ENCODE measurements at regions not wholly inside any gene's neighbourhood (a gene's known extent, or its start where the extent isn't known, plus 50 kb on each side); places are given as distances from the start of the nearest gene placed in this dataset.
"Not testable (repeated sequence)": the region's sequence is repeated elsewhere in the genome, so short reads cannot be mapped to it uniquely, and the experiment has no call there.

DNA sequence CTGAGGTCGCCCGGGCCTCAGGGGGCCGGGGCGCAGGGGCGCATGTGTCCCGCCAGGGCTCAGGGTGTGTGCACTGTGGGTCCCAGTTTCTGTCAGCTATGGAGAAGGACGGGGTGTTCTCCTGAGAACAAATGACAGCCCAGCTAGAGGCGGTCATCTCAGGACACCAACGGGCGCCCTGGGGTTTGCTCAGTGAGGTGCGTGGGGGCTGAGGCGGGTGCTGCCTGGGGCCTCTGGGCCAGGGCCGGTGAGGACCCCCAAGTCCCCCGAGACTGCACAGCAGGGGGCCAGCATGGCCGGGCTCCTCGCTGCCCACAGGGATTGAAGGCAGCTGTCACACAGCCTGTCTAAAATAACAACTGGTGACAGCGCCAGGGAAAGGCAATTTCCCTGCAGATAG lies 808.8 kb upstream of the SOX11 start:
- DNase-seq = no peak

DNA sequence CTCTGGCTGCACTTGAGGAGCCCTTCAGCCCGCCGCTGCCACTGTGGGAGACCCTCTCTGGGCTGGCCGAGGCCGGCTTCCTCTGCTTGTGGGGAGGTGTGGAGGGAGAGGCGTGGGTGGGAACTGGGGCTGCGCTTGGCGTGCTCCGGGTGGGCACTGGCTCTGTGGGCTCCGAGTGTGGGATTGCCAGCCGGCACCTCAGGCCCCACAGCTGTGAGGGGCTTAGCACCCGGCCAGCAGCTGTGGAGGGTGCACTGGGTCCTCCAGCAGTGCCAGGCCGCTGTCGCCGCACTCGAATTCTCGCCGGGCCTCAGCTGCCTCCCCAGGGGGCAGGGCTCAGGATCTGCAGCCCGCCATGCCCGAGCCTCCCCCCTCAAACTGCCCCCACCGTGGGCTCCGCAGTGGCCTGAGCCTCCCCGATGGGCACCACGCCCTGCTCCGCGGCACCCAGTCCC lies 808.0 kb upstream of the SOX11 start:
- no peak for DNase-seq

DNA sequence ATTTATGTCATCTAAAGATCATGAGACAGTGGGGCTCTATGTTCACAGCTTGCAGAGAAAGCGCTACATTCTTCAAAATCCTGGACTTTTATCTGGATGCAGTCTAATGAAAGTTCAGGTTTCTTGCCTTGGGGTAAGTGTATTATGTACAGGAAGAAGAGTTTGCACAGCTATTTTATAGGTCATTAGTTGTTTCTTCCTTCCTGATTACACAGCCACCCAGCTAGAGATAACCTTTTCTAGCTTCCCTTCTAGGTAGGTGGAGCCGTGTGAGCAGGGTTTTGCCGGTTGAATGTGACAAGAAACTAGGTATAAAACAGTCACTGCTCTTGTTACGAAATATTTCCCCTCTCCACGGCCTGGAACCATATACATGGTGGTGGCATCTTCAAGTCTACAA lies 800.8 kb upstream of the SOX11 start:
- DNase-seq = no peak

DNA sequence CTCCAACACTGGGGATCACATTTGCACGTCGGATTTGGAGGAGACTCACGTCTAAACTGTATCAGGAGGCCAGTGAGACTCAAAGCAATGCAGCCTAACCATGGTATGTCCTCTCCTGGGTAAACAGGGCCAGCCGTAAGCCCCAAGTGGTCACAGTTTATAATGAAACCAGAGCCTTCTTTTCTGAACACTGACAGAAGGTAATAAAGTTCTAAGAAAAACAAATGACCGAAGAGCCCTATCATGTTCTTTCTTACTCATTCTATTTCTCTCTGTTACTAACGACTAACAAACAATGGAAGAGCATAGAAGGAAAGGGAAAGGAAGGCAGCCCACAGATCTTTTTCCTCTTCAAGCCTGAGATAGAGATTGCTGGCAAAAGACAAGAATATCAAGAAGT lies 796.8 kb upstream of the SOX11 start:
- DNase-seq = no peak

DNA sequence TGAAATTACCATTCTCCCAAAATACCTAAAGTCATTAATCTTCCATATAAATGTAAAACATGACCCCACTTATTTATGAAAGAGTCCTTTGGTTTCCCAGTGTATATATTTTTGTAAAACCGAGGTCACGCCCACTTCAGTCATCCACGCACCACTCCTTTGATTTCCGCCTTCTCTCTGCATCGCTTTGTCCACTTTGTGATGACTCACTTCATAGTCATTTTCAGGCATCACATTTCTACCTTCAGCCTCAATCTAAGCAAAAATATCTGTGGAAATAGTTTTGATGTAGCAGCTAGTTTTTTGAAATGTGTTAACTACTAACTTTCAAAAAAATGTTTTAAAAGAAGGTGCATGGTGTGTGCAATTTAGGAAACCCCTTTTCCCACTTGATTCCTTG lies 793.5 kb upstream of the SOX11 start:
- no peak for DNase-seq

DNA sequence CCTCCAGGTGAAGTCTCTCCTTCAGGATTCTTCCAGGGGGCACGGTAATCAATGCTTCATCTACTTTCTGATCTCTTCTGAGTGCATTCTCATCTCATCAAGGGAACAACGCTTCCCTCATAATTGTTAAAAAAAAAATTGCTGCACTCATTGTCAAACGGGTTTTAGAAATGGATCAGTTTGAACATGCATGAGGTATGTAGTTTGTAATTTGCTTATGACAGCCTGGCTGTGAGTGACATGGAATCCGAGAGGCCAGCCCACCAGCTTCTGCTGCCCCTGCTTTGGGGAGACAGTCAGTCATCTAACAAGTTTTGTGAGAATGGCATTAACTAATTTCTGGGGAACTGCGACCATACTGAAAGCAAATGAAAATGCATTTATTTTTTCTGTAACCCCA lies 791.9 kb upstream of the SOX11 start:
- DNase-seq = no peak

DNA sequence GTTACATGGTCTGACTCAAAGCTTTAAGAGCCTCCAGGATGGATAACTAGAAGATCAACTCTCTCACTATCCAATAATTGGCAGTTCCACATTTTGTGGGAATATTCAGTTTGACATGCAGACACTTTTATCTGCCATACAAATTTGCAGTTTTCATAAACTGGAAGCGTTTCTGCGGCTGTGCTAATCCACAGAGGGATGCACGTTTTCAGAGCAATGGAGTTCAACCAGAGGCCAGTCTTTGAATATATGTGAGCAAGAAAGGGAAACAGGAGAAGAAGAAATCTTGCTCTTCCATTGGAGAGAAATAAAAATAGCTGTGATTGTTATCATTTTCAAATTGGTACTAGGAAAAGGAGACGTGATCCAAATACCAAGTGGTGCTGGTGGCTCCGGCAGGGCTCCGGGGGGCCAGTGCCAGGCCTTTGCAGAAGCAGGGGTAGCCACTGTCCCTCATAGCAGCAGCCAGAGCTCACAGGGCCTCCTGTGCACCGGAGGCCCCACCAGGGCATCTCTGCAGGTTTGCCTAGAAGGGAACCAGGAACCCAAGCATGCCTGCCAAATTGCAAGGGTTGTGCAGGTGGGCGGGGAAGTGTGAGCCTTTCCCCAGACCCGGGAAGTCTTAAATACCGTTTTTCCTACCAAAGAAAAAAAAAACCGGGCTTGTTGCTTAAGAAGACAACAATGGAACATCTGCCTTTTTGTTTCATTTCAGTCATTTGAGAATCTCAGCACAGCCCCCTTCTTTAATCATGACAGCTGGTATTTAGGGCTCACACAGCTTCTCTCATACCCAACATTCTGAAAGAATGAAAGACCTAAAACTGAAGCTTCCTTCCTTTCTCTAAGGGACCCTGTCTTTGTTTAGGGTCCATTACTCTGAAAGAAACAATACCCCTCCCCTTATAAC lies 791.1 kb upstream of the SOX11 start:
- no peak for DNase-seq

DNA sequence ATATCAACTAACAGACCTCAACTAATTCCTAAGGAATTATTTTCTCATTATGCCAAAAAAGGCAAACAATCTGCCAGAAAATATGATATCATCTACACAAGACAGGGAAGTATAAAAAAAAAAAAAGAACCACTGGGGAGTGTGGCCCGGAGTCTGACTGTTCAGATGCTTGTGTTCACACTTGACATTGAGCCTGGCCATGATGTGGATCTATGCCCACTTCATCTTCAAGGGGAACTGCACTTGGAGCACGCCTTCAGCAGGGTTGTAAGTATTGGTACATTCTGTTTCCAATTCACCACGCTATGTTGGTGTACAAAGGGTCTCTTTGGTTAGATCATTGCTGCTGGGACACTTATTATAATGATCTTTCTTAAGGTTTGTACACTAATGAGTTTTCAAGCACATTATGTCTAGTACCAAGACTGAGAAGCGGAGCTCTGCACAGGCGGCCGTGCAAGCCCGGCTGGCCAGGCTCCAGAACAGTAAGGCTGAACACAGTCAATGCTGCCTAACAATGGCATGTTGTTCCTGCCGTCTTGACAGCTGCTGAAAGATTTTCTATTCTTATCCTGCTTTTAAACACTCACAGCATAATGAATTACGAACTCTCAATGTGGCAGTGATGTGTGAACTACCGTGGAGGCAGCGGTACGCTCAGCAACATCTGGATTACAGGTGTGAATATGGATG lies 788.4 kb upstream of the SOX11 start:
- DNase-seq = peak in 1 of 2 donors; percentile 3

DNA sequence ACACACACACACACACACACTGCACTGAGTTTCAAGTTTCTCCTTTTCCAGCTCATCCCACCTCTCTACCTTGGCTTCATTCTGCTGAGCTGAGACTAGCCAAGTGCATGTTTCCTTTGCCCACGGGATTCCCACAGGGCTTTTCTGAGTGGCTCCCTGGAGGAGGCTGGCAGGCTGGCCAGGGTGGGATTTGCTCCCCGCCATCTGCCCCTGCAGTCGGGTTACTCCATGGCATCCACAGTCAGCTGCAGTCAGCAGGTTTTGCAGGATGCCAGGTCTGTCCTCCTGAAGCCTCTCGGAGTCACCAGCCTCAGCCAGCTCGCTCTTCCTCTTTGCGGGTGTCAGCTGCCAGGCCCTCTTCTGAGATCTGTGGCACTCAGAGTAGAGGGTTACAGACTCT lies 783.7 kb upstream of the SOX11 start:
- no peak for DNase-seq

DNA sequence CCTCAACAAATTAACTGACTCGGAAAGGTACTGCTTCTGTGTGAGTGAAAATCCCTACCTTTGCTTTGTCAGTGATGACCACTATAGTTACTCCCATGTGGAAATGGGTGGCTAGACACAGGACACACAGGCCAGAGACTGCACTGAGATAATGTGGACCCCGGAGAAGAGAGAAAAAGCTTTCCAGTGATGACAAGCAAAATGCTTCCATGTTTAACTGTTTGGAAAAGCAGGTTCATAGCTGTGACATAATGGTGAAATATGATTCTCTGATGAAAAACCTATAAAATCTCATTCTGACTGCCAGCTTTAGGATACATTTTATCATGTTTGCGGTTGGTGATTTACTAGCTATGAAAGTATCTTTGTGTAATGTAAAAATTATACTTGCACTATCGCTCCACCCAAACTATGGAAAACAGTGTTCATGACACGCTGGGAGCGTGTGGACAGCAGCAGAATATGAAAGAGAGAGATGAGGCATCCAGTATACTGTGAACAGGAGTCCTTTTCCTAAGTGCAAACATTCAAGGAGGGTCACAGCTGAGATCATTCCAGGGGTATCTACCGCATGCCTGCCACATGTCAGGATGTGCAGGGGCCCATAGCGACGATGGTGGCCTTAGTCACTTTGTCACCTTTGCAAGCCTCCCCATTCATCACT lies 782.7 kb upstream of the SOX11 start:
- no peak for DNase-seq

DNA sequence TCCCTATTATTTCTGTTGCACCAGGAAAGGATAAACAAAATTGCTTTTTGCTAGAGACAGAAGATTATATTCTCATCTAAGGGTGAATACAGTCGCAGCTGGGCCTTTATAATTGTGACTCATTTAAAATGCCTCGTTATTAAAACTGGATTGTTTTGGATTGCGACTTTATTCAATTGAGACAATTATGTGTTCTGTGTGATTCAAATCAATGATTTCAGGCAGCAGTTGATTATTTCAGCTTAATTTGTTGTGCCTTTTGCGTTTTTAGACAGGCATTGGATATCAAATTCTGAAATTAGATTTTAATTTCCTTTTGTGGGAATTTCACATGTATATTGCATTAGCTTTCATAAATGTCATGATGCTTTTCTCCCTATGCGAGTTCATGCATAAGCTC lies 778.1 kb upstream of the SOX11 start:
- DNase-seq = no peak

DNA sequence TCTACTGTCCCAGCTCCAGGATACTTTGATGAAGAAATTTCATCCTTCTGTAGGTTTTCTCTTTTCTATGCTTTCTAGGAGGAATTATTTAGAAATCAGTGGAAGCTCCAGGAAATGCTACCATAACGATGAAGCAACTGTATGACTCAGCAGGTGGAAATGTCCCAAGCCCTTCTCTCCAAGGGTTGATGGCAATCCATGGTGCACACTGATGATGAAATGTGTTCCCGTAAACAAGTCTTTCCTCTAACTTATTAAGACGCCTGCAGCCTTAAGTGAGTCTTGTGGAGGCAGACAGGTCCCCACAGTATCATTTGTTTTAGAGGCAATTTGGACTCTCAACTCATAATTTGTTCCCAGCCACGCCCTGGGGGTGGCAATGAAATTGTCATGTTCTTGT lies 777.6 kb upstream of the SOX11 start:
- no peak for DNase-seq

DNA sequence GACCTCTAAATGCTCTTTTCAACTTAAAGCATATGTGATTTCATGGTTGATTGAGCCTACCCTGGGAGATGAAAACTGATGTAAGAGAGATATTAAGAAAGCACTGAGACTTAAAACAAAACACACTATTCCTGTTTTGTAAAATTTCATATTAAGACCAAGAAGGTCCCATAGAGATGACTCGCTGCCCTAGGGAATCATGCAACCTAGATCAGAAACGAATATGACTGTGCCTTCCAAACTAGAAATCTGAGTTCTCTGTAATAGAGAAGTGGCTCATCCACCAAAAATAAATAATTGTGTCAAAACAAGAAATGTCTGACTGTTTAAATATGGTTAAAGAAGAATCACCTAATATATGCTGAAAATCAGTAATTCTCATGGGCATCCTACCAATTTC lies 776.8 kb upstream of the SOX11 start:
- DNase-seq = no peak

DNA sequence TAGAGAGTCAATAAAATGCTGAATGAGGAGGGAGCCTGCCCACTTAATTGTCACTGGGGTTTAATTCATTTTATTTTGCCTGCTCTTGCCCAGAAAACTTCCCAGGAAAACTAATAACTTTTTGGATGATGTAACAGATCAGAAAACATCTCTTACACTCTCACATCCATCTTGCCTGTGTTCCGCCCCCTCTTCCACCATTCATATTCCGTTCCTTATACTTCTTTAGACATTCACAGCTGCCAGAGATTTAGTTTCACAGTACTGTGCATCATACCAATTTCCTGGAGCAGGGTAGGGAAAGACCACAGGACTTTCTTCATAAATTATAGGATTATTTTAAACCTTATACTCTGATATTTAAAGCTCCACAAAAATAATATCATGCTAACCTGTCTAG lies 776.1 kb upstream of the SOX11 start:
- no peak for DNase-seq

DNA sequence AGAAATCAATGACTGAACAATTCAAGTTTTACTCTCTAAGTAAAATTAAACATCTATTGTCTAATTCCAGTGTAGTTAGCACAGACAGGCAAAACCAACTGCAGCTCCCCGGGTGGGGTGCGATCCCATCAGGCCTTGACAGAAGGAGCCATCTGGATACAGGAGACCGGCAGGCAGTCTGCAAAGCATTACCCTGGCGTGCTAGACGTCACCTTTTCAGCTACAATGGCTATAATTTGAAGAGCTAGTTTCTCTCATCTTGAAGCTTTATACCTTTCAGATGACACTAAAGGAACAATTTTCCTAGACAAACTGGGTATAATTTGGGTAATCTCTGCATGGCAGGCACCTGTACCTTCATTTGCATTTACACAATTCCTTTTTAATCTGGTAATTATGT lies 761.5 kb upstream of the SOX11 start:
- no peak for DNase-seq

DNA sequence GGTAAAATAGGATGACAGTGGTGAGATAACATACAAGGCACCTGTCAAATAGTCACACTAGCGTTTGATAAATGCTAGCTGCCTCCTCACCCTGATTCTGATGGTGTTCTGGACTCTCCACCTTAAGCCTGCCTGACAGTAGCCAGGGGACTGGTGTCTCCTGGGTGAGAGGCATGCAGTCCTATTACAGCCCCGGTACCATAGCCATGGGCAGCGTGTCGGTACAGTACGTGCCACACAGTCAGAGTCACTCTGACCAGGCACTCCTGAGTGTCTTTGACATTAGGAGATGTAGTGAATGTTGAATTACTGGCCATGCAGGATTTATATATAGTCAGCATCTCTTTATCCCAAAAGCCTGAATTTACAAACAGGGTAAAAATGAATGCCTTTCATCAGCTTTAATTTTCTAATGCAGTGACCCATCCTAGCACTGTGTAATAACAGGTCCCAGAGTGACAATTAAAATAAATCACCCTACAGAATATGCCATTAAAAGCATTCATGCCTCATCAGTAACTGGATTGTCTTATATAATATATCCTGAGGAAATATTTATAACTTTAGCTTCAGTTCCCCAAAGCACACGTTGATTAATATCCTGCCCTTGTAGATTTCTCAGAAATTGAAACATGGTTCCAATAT lies 760.3 kb upstream of the SOX11 start:
- DNase-seq = no peak

DNA sequence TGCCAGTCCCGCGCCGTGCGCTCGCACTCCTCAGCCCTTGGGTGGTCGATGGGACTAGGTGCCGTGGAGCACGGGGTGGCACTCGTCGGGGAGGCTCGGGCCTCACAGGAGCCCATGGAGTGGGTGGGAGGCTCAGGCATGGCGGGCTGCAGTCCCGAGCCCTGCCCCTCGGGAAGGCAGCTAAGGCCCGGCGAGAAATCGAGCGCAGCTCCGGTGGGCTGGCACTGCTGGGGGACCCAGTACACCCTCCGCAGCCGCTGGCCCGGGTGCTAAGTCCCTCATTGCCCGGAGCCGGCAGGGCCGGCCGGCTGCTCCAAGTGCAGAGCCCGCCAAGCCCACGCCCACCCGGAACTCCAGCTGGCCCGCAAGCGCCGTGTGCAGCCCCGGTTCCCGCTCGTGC lies 756.9 kb upstream of the SOX11 start:
- DNase-seq = not testable (repeated sequence)

DNA sequence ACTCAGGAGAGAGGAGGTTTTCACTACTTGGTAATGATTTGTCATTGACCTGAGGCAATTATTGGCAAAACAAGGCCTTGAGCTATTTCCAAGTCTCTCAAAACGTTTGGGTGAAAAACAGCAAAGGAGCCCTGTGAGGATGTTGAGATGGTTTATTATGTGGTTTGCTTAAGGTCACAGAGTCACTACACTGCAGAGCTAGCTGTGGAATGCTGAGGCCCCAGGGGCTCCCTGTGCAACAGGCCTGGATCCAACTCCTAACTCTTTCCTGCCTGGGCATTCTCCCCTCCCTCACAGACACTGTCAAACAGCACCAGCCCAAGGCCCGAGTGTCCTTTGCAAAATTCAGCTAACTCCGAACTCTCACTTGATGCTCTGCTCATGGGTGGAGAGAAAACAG lies 754.6 kb upstream of the SOX11 start:
- no peak for DNase-seq

DNA sequence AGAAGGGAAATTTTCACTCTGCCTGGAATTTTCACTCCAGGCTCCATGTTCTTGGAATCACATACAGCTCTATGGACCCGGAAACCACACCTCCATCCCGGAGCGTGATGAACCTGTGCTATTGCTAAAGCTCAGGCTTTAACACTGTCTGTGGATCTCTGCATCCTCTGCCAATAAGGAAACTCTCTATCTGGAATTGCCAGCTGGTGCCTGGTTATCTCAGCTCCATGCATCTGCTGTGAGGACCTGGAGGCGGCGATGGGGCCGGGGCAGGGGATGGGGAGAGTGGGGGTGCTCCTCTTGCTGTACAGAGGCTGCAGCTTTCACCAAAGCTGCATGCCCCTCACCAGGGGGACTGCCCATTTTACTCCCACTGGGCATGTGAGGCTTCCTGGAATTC lies 754.0 kb upstream of the SOX11 start:
- DNase-seq = no peak

DNA sequence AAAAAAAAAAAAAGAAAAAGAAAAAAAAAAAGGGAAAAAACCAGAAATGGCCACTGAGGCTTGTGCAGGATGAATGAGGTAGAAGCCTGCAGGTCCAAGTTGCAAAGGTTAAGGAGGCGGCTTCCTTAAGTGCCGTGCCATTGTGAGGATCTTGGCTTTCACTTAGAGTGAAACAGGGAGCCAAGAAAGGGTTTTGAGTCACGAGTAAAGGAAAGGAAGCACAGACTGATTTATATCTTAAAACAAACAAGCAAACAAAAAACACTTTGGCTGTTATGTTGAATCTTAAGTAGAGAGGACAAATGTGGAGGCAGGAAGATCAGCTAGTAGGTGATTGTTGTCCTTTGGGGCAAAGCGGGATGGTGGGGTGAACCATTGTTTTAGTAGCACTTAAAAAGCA lies 749.7 kb upstream of the SOX11 start:
- no peak for DNase-seq

DNA sequence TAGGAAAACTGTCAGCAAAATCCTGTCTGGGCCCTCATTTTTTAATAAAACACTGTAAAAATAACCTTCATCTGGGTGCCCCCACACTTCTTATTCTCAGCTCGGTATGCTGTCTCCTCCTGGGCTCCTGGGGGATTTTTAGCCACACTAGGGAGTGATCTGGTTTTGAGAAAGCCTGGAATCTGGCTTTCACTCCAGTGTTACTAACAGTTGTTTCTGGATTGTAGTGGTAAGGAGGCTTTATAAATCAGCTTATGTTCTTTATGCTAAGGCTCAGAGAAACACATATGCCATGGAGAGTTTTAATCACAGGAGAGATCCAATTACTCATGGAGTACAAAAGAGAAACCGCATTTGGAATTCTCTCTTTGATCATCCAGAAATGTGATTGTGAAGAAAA lies 744.3 kb upstream of the SOX11 start:
- DNase-seq = no peak

DNA sequence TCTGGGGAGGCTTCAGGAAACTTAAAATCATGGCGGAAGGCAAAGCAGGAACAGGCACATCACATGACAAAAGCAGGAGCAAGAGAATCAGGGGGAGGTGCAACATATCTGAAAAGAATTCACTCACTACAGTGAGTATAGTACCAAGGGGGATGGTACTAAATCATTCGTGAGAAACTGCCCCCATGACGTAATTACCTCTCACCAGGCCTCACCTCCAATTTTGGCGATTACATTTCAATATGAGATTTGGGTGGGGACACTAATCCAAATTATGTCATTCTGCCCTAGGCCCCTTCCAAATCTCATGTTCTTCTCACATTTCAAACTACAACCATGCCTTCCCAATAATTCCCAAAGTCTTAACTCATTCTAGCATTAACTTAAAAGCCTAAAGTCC lies 740.8 kb upstream of the SOX11 start:
- no peak for DNase-seq

DNA sequence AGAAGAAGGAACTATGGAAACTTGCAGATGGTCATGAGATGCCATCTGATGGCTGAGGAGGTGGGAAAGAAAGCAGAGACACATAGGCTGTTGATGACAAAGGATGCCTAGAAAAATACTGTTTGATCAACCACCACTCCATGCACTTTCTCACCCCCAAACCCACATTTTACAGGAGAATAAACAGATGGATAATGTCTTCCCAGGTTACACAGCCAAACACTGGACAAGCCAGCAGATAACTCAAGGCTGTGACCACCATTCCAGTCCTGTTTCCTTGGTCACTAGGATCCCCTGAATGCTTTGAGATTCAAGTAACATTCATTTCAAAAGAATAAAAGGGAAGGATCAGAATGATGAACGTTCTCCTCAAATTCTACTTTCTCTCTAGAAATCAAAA lies 733.0 kb upstream of the SOX11 start:
- no peak for DNase-seq

All from hippocampal formation (tissue), 2 donors.